ENCODE measurements at regions not wholly inside any gene's neighbourhood (a gene's known extent, or its start where the extent isn't known, plus 50 kb on each side); places are given as distances from the start of the nearest gene placed in this dataset.

GRCh38 chrX:97985096-97985495, 1101.4 kb downstream of the RPA4 start:
- BruUV-seq (replicated peaks): no TSS peak
- in situ Hi-C loops (cut with MboI) (no loop called here), intact Hi-C loops (cut with micrococcal nuclease) (no loop called here)
- Histone ChIP-seq H4K20me1 (replicated peaks; ENCODE audit: control insufficient read depth, insufficient read depth, low read length) (no peaks in the 10 kb centered on the region), H3K27ac (ENCODE audit: extremely low read depth, low read depth, low read length) (no peak overlapping the region), H3K9me3 (replicated peaks; ENCODE audit: control insufficient read depth, insufficient read depth, low read depth, low read length) (no peaks in the 10 kb centered on the region), H3K36me3 (ENCODE audit: control insufficient read depth, insufficient read depth, low read length) (no peaks in the 10 kb centered on the region), H3K4me1 (replicated peaks in 1 of 2; ENCODE audit: control insufficient read depth in 2 of 2, insufficient read depth in 2 of 2, low read length in 2 of 2) (no peaks in the 10 kb centered on the region), H3K4me3 (no peak overlapping the region), H3K79me2 (ENCODE audit: control insufficient read depth, insufficient read depth, low read length) (no peaks in the 10 kb centered on the region), H3K4me2 (ENCODE audit: insufficient read depth, low read length) (no peak overlapping the region), H2AFZ (ENCODE audit: low read depth, low read length) (no peak overlapping the region), H3K27me3 (ENCODE audit: control insufficient read depth in 2 of 2, insufficient read depth in 2 of 2, low read length in 2 of 2) (no peaks in the 10 kb centered on the region), H3K9ac (ENCODE audit: insufficient read depth in 1 of 2, low read depth in 2 of 2, low read length in 2 of 2) (no peak overlapping the region), H3K9me1 (ENCODE audit: control insufficient read depth, insufficient read depth, low read length) (no peaks in the 10 kb centered on the region)
- no peak for ATAC-seq
- no peak for FAIRE-seq
- whole genome bisulfite sequencing (ENCODE audit: insufficient coverage, low coverage, missing lambda C conversion rate): 0% methylated on average over 4 of the region's 4 CpGs
- no peak for DNase-seq (ENCODE audit: extremely low read depth in 1 of 4, low spot score in 3 of 4)
- POLR2A ChIA-PET: no interaction called here
- CTCF ChIA-PET (ENCODE audit: low intra/inter-chr PET ratio): no interaction called here
- TF ChIP-seq ZBED1 (IDR thresholded peaks at IDR 0.05) (no peak), ATF3 (IDR thresholded peaks at IDR 0.05) (no peak), ATF3 (CRISPR knock-in tag; conservative IDR thresholded peaks at IDR 0.05) (no peak), KDM2B (CRISPR knock-in tag; IDR thresholded peaks at IDR 0.05) (no peak), DDX20 (tag; IDR thresholded peaks at IDR 0.05; ENCODE audit: low read depth) (no peak), ZBTB12 (CRISPR knock-in tag; IDR thresholded peaks at IDR 0.05) (no peak), SIN3A (IDR thresholded peaks at IDR 0.05; ENCODE audit: borderline replicate concordance in 2 of 2, control insufficient read depth in 1 of 2, low read depth in 2 of 2, low read length in 2 of 2) (no peak), JUND (IDR thresholded peaks at IDR 0.05; ENCODE audit: borderline replicate concordance, low read depth, low read length) (no peak), JUND (tag; IDR thresholded peaks at IDR 0.05; ENCODE audit: borderline replicate concordance, low read depth, low read length) (no peak), ZBTB9 (CRISPR knock-in tag; IDR thresholded peaks at IDR 0.05) (no peak)
